ENCODE measurements at regions not wholly inside any gene's neighbourhood (a gene's known extent, or its start where the extent isn't known, plus 50 kb on each side); places are given as distances from the start of the nearest gene placed in this dataset.
"Not testable (repeated sequence)": the region's sequence is repeated elsewhere in the genome, so short reads cannot be mapped to it uniquely, and the experiment has no call there.

- H3K4me3 ChIP-seq; H4K20me1 ChIP-seq (ENCODE audit: insufficient read depth, poor library complexity, severe bottlenecking); H3K27ac ChIP-seq; H3K4me2 ChIP-seq; H3K9me2 ChIP-seq (replicated peaks; ENCODE audit: insufficient read depth); H3K79me2 ChIP-seq; DNase-seq (ENCODE audit: low spot score); H2AFZ ChIP-seq; H3K4me1 ChIP-seq (ENCODE audit: insufficient read depth); H3K27me3 ChIP-seq; H3K9me3 ChIP-seq (ENCODE audit: low read depth); H3K36me3 ChIP-seq (replicated peaks; ENCODE audit: insufficient read depth, low read depth): not testable (repeated sequence)
- WGBS (ENCODE audit: low lambda C conversion rate, missing lambda C conversion rate), result 67% methylated on average over 10 of the region's 11 CpGs
Measured at GRCh38 chr13:54268013-54268695, 1239.5 kb downstream of the OLFM4 start.

- 96% methylated on average over 10 of the region's 10 CpGs for WGBS (ENCODE audit: low lambda C conversion rate, missing lambda C conversion rate)
- Histone ChIP-seq H3K9me2 (replicated peaks; ENCODE audit: insufficient read depth) (no peaks in the 10 kb centered on the region), H3K4me2 (no peak overlapping the region), H3K4me3 (no peak overlapping the region), H3K79me2 (no peaks in the 10 kb centered on the region), H3K27ac (no peak overlapping the region), H2AFZ (no peak overlapping the region), H3K9me3 (ENCODE audit: low read depth) (no peaks in the 10 kb centered on the region), H4K20me1 (ENCODE audit: insufficient read depth, poor library complexity, severe bottlenecking) (no peaks in the 10 kb centered on the region), H3K4me1 (ENCODE audit: insufficient read depth) (no peaks in the 10 kb centered on the region), H3K36me3 (replicated peaks; ENCODE audit: insufficient read depth, low read depth) (no peaks in the 10 kb centered on the region), H3K27me3 (no peaks in the 10 kb centered on the region)
- TF ChIP-seq EZH2 (IDR thresholded peaks at IDR 0.05; ENCODE audit: borderline replicate concordance), result no peak
- no peak for TF ChIP-seq EZH2phosphoT487 (IDR thresholded peaks at IDR 0.05; ENCODE audit: low read depth, severe bottlenecking, unreplicated experiment)
- TF ChIP-seq CTCF (IDR thresholded peaks at IDR 0.05; ENCODE audit: poor library complexity), result no peak
- no peak for DNase-seq (ENCODE audit: low spot score)
Measured at GRCh38 chr13:54287062-54287764, 1258.6 kb downstream of the OLFM4 start.

GRCh38 chr13:54301085-54301484 lies 1272.5 kb downstream of the OLFM4 start:
- Histone ChIP-seq H3K27me3 (no peaks in the 10 kb centered on the region), H3K79me2 (no peaks in the 10 kb centered on the region), H3K9me2 (replicated peaks; ENCODE audit: insufficient read depth) (no peaks in the 10 kb centered on the region), H3K4me3 (no peak overlapping the region), H3K4me2 (no peak overlapping the region), H3K9me3 (ENCODE audit: low read depth) (no peaks in the 10 kb centered on the region), H3K36me3 (replicated peaks; ENCODE audit: insufficient read depth, low read depth) (no peaks in the 10 kb centered on the region), H3K4me1 (ENCODE audit: insufficient read depth) (no peaks in the 10 kb centered on the region), H2AFZ (no peak overlapping the region), H4K20me1 (ENCODE audit: insufficient read depth, poor library complexity, severe bottlenecking) (no peaks in the 10 kb centered on the region), H3K27ac (no peak overlapping the region)
- 88% methylated on average over 2 of the region's 2 CpGs for WGBS (ENCODE audit: low lambda C conversion rate, missing lambda C conversion rate)
- DNase-seq (ENCODE audit: low spot score), result no peak
- TF ChIP-seq CTCF (IDR thresholded peaks at IDR 0.05; ENCODE audit: poor library complexity), result no peak
- TF ChIP-seq EZH2 (IDR thresholded peaks at IDR 0.05; ENCODE audit: borderline replicate concordance), result no peak
- TF ChIP-seq EZH2phosphoT487 (IDR thresholded peaks at IDR 0.05; ENCODE audit: low read depth, severe bottlenecking, unreplicated experiment), result no peak

- 93% methylated on average over 1 of the region's 1 CpG for WGBS (ENCODE audit: low lambda C conversion rate, missing lambda C conversion rate)
- H3K27ac ChIP-seq, result no peak overlapping the region
- no peak overlapping the region for H3K4me3 ChIP-seq
- TF ChIP-seq CTCF (IDR thresholded peaks at IDR 0.05; ENCODE audit: poor library complexity) (no peak), EZH2 (IDR thresholded peaks at IDR 0.05; ENCODE audit: borderline replicate concordance) (no peak), EZH2phosphoT487 (IDR thresholded peaks at IDR 0.05; ENCODE audit: low read depth, severe bottlenecking, unreplicated experiment) (no peak)
- no peaks in the 10 kb centered on the region for H4K20me1 ChIP-seq (ENCODE audit: insufficient read depth, poor library complexity, severe bottlenecking)
- H3K36me3 ChIP-seq (replicated peaks; ENCODE audit: insufficient read depth, low read depth), result no peaks in the 10 kb centered on the region
- H3K27me3 ChIP-seq, result no peaks in the 10 kb centered on the region
- H3K9me2 ChIP-seq (replicated peaks; ENCODE audit: insufficient read depth), result no peaks in the 10 kb centered on the region
- H3K4me1 ChIP-seq (ENCODE audit: insufficient read depth), result no peaks in the 10 kb centered on the region
- H3K79me2 ChIP-seq, result no peaks in the 10 kb centered on the region
- H3K9me3 ChIP-seq (ENCODE audit: low read depth), result no peaks in the 10 kb centered on the region
- DNase-seq (ENCODE audit: low spot score), result no peak
- H2AFZ ChIP-seq, result no peak overlapping the region
- no peak overlapping the region for H3K4me2 ChIP-seq
Measured at GRCh38 chr13:54305377-54305776, 1276.8 kb downstream of the OLFM4 start.

Data from hepatocyte (in vitro differentiated cells).